ENCODE measurements at regions not wholly inside any gene's neighbourhood (a gene's known extent, or its start where the extent isn't known, plus 50 kb on each side); places are given as distances from the start of the nearest gene placed in this dataset.

DNA sequence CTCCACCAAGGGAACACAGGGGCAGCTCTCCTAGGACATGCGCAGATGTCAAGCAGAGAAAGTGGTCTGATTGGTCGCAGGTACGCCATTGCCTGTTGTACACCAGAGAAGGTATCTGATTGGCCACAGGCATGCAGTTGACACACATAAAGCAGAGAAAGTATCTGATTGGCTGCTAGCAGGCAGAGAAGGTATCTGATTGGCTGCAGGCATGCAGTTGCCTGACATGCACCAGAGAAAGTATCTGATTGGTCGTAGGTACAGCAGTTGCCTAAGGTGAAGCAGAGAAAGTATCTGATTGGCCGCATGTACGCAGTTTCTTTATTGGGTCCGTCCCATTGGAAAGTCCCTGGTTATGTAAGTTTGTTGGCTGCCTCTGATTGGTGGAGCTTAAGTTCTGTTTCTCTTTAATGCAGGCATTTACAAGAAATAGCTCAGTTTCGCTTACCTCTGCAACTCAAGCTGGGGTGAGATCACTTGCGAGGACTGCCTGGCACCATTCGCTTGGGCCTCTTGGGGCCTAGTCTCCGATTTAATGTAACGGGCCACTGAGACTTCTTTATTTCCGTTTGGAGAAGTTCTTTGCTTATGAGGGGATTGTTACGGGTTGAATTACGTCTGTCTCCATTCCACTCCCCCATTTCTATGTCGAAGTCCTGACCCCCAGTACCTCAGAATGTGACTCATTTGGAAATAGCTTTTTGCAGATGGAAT lies 74.2 kb downstream of the SIK1 start:
- TF ChIP-seq POLR2A (IDR thresholded peaks at IDR 0.05; ENCODE audit: low read length), result no peak
- TF ChIP-seq GATA1 (IDR thresholded peaks at IDR 0.05; ENCODE audit: low read depth, low read length), result no peak
